EL (cell line): ENCODE measurements at regions not wholly inside any gene's neighbourhood (a gene's known extent, or its start where the extent isn't known, plus 50 kb on each side); places are given as distances from the start of the nearest gene placed in this dataset.
"Not testable (repeated sequence)": the region's sequence is repeated elsewhere in the genome, so short reads cannot be mapped to it uniquely, and the experiment has no call there.

ENCODE experiments used
- DNase-seq: peaks from one replicate; pipeline ENCODE4 v3.0.0-alpha.2; 2016

DNA sequence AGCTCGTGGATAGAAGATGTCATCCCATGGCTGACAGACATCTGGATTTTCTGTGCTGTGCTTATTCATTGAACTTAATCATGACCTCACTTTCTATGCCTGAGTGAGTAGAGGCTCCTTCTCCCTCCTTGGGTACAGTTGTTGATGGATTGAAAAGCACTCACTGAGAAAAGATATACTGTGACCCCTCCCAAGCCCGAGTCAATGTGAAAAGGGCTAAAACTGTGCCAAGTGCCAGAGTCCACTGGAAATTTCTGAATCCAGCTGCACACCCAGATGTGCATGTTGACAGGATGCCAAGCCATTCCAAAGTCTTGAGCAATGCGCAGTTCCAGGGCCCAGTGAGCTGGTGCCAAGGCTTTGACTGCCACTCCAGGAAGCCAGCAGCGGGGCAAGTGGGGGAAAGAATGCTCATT lies 473.0 kb downstream of the NTRK2 start:
- DNase-seq, result no peak

DNA sequence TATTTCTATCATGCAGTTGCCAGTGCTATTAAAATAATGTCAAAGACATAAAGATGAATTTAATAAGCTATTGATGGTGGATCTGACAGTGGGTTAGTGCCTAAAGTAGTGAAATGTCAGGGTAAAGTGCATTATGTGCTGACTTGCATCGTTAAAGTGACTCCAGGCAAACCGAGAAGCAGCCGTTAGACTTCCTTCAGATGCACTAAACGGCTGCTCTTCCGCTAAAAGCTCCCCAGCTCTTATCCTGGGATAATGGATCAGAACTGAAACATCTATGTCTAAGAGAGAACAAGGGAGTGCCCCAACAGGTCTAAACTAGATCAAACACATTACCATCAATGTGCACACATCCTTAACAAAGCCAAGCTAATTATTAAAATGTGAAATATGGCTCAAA lies 468.2 kb downstream of the NTRK2 start:
- DNase-seq, result no peak

DNA sequence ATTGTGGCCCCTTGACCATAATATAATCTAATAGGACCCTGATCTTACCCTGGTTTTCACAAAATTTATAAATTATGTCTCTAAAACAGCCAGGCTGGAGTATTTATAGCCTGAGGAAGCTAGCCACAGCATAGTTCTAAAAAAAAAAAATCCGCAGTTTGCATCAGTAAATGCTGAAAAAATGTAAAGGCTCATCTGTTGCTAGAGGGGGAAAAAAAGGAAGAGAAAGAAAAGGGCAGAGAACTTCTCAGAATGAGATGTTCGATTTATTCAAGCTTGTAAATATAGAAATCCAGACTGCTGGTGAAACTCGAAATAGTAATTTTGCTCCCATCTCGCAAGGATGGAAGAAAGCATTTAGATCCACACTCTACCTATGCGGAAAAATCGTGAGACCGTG lies 467.5 kb downstream of the NTRK2 start:
- no peak for DNase-seq

DNA sequence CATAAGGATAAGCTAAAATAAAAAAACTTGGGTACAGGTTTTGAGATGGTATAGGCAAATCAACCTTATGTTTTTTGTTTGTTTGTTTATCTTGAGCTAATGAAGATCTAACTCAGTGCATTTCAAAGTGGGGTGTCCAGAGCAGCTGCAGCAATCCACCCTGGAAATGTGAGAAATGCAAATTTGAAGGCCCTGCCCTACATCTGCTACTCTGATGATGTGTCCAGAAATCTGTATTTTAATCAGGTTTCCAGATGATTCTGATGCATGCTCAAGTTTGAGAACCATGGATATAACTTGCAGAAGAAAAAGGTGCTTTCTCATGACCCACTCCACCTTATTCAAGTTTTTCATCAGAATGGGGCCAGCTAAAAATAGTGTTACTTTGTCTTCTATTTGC lies 467.0 kb downstream of the NTRK2 start:
- no peak for DNase-seq

DNA sequence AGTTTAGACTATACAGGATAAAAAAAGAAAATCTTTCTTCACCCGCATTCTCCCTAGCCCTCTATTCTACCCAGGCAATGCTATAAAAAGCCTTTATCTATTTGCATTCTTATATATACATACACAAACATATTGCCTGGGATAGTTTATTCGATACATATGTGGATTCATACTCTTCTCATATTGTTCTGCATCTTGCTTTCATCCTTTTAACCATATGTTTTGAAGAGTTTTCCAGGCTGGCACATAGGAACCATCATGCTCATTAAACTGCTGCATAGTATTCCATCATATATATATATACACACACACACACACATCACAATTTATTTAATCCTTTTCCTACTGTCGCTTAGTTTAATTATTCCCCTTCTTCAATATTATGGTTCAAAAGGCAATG lies 461.2 kb downstream of the NTRK2 start:
- DNase-seq, result no peak

DNA sequence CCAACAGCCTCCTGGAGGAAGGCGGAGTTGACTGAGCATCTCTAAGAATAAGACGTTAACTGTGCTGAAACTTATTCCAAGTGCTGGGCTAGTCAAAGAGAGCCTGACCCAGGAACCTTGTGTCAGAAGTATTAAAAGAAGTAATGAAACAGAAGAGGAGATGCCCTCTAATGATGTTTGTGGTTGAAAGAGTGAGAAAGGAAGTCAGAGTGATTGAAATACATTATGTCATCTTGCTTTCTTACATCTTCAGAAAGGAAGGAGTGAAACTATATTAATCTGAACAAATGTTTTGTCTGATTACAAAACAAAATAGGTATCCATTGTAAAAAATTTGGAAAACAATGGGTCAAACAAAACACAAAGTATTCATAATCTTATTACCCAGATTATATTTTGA lies 460.7 kb downstream of the NTRK2 start:
- DNase-seq, result no peak

DNA sequence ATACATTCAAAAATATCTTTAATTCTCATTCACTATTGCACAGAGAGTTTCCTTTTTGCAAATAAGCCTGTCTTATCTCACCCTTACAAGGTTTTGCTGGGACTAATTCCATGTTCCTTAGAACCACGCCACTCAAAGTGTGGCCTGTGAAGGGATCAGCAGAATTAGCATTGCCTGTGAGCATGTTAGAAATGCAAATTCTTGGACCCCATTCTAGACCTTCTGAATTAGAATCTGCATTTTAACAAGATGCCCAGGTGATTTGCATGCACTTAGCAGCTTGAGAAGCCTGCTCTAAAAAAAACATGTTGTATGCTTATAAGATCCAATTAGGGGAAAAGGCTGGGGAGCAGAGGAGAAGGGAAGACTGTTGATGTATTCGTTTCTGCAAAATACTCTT lies 460.0 kb downstream of the NTRK2 start:
- DNase-seq, result no peak

DNA sequence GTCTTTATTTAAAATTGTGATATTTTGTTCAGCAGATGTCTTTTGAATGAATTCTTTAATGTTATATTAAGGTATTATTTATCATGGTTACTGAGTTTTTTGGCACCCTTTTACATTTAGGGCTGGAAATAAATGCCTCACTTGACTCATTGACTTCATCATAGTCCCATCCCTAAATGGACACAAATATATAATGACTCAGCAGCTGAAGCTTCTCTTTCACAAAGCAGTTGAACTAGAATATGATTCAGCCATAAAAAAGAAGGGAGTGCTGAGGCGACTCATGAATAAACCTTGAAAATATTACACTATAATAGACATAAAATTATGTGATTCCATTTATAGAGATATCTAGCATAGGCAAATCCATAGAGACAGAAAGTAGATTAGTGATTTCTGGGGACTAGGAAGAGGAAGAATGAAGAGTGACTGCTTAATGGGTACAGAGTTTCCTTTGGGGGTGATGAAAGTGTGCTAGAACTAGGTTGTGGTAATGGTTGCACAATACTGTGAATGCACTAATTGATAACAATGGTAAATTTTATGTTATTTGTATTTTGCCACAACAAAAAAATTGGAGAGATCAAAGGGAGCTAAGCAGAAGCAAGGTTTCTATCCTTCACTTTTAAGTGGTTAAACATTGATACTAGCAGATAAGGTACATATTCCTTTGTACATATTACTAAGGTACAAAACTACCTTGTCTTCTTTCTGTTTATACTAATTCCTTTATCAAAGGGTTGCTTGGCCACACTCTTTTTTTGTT lies 449.6 kb downstream of the NTRK2 start:
- DNase-seq, result no peak

DNA sequence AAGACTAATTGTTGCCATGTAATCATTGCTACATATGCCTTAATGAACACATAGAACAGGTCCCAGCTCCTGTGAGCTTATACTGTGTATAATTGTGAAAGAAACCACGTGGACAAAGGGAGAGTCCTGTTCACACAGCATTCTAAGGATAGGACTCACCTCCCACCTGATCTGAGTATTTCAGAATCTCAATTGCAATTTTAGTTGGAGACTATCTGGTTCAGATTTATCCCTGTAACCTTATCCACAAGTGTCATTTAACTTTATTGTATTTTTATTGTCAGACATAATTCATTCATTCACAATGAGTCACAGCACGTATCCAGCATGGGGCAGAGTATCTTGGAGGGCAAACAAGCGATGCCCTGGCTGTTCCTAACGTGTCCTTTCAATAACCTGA lies 448.3 kb downstream of the NTRK2 start:
- no peak for DNase-seq

DNA sequence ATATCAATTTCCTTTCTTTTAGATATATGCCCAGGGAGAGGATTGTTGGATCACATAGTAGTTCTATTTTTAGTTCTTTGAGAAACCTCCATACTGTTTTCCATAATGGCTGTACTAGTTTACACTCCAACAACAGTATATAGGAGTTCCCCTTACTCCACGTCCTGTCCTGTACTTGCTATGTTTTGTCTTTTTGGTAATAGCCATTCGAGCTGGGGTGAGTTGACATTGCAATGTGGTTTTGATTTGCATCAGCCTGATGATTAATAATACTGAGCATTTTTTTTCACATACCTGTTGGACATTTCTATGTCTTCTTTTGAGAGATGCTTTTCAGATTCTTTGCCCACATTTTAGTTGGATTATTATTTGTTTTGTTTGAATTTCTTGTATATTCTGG lies 445.9 kb downstream of the NTRK2 start:
- no peak for DNase-seq

DNA sequence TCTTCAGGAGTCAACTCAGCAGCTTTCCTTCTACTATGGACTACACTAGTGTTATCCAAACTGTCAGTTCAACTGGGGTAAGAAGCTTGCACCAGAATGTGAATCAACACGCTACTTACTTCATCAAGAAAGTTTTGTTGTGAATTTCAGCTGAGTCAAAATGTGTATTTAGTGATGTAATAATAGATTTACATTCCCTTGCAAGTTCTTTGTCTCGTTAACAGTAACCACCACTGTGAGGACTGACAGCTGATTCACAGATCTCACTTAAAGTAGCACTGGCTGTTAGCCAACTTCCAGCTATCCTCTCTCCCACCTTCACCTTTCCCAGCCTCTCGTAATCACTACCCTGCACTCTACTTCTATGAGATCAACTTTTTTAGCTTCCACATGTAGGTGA lies 445.3 kb downstream of the NTRK2 start:
- no peak for DNase-seq

DNA sequence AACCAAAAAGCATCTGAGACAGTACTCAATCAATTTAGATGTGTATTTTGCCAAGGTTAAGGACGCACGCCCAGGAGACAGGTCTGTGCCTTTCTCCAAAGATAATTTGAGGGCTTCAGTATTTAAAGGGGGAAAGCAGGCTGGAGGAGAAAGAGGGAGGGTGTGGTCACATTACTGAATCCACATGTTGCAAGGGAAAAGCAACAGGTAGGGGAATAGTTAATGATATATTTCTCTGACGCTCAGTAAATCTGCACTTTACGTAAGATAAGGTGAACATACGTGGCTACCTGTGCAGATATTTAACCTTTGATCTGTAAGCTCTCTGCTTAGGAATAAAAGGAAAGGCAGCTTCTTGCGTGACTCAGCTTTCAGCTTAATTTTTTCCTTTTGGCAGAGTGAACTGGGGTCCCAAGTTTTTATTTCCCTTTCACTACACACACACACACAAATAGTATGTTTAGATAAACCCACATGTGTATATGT lies 443.4 kb downstream of the NTRK2 start:
- DNase-seq, result no peak

DNA sequence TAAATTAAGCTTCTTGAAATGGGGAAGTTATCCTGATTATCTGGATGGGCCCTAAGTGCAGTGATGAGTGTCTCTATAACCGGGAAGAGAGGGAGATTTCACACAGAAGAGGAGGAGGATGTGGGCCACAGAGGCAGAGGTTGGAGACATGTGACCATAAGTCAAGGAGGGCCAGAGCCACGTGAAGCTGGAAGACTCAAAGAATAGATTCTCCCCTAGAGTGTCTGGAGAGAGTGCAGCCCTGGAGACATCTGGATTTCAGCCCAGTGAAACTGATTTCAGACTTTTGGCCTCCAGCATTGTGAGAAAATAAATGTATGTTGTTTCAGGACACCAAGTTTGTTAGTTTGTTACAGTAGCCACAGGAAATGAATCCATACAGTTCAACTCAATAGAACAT lies 442.9 kb downstream of the NTRK2 start:
- no peak for DNase-seq

DNA sequence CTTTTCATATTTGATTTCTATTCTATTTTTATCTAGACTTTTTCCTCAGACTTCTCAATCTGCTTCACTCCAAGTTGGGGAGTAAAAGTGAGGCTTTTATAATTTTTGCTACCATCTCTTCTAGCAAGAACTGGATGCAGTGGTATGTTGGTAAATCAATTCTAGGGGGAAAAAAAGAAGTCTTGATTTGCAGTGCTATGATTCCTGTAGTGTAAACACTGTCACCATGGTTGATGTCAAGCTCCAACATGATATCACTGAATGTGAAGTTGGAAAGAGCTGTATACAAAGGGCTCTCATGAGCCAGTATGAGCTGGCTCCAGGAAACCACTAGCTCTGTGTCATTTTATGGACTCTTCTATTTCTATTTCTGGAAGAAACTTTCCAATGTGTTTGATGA lies 439.2 kb downstream of the NTRK2 start:
- no peak for DNase-seq

DNA sequence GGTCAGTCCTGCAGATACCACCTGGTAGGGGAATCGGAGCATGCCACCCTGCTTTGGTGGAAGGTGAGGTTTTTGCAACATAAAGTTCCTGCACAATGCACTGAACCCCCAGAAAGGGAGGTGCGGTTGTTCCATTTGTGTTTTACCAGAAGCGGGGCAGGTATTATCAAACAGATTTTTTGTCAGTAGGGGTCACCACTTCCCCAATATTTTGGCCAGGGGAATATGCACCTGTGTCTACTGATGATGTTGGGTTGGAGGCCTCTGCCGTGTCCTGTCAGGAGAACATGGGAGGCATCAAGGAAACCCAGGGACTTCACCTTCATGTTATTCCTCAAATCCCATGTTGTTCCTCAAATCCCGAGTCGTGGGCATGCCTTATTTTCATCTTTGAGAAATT lies 438.7 kb downstream of the NTRK2 start:
- no peak for DNase-seq

DNA sequence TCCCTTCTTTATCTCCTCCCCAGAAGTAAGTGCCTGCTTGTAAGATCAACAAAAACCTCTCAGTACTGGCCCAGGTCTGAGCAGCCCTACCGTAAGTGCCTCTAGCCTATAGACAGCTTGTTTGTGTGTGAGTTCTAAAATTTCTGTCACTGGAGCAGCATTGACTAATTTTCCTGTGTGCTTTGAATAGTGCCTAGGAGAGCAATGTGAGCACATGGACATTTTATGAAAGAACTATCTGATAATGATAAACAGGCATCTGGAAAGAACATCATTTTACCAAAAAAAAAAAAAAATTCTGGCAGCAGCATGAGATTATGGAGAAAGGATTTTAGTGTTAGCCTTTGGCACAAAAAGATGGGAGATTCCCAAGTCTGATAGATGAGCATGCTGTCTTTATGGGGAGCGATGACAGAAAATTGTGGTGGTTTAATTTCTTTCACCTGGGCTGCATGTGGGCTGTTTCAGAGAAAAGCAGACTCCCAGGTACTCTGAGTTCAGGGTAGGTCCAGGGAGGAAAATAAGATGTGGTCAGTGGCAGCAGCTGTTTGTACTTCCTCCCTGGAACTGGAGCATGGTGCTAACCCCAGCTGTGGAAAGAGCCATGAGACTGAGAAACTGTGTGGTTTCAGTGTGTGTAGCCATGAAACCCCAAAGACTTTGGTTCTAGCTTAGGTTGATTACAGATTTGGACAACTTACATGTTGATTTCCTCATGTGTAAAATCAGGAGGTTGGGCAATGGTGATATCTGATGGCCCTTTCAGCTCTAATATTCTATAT lies 419.9 kb downstream of the NTRK2 start:
- DNase-seq, result no peak

DNA sequence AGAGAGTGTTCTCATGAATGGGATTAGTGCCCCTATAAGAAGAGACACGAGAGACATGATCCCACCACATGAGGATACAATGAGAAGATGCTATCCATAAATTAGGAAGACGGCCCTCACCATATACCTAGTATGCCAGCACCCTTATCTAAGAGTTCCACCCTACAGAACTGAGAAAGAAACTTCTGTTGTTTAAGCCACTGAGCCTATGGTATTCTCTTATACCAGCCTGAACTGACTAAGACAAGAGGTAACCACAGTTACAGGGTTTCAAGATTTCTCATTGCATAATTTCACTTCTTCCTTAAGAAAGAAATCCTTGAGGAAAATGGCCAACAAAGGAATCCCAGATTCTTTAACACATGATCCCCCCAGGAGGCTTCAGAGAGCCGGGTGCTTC lies 412.4 kb downstream of the NTRK2 start:
- DNase-seq, result no peak

DNA sequence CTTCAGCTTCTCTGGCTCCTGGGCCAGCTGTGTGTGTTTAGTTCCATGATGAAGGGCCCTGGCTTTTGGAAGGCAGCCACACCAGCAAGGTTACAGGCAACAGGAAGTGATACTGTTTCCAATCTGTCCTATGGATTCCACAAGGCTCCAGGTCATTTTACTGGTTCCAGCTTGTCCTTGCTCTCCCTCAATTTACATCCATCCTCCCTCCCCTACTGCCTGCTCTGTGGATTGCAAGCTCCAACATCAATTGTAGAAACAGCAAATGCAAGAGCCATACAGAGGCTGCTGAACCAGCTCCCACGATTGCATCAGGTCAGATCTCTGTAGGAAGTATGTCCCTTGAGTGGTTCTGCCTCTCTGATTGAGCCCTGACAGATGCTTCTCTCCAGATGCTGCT lies 409.8 kb downstream of the NTRK2 start:
- no peak for DNase-seq

DNA sequence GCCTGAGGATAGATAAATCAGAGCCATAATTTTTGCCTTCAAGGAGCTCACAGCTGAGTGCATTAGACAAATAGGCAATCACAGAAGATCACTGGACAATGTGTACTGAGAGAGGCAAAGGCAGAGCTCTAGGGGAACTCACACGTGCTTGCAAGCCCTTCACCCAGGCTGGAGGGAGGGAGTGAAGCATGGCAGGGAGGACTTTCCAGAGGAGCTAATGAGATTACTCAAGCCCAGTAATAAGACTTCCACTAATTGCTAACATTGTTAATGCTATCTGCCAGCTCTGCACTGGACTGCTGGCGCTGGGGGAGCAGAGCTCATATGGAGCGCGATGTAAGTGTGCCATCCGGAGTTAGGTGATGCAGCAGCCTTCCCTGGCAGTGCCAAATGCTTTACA lies 408.4 kb downstream of the NTRK2 start:
- no peak for DNase-seq

DNA sequence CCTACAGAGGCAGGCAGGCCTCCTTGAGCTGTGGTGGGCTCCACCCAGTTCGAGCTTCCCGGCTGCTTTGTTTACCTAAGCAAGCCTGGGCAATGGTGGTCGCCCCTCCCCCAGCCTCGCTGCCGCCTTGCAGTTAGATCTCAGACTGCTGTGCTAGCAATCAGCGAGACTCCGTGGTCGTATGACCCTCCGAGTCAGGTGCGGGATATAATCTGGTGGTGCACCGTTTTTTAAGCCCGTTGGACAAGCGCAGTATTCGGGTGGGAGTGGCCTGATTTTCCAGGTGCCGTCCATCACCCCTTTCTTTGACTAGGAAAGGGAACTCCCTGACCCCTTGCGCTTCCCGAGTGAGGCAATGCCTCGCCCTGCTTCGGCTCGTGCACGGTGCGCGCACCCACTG lies 407.6 kb downstream of the NTRK2 start:
- not testable (repeated sequence) for DNase-seq
